Naive B cell (primary cell): ENCODE measurements at regions not wholly inside any gene's neighbourhood (a gene's known extent, or its start where the extent isn't known, plus 50 kb on each side); places are given as distances from the start of the nearest gene placed in this dataset.
A peak's percentile ranks its signal among the peaks of the same experiment; 100 is the strongest.

Experiments used
- ATAC-seq, 2 donors: fragments of 150-1000 bp; cut with Tn5 transposase; 2 replicates each; pipeline ENCODE4 v1.10.0; 2021; ENCODE audit warnings: low read depth in 2 of 2, mild to moderate bottlenecking in 2 of 2, moderate library complexity in 2 of 2
- DNase-seq: peaks from one replicate; pipeline ENCODE4 v3.0.0; 2022
- H3K27ac Mint-ChIP-seq, 6 donors: one replicate each; pipeline ENCODE4 v1.8.0; 2020 to 2022; ENCODE audit warnings: mild to moderate bottlenecking in 6 of 6, mixed read lengths in 6 of 6, moderate library complexity in 5 of 6, inconsistent platforms in 2 of 6
- H3K27me3 Mint-ChIP-seq, 3 donors: one replicate each; pipeline ENCODE4 v1.8.0; 2021 to 2022; ENCODE audit warnings: mixed read lengths in 3 of 3, mild to moderate bottlenecking in 1 of 3
- H3K36me3 Mint-ChIP-seq, 2 donors: one replicate each; pipeline ENCODE4 v1.8.0; 2020 to 2022; ENCODE audit warnings: mixed read lengths in 2 of 2, inconsistent platforms in 1 of 2, mild to moderate bottlenecking in 1 of 2
- H3K4me1 Mint-ChIP-seq, 3 donors: one replicate each; pipeline ENCODE4 v1.8.0; 2020 to 2022; ENCODE audit warnings: mixed read lengths in 3 of 3, inconsistent platforms in 1 of 3, mild to moderate bottlenecking in 1 of 3, moderate library complexity in 1 of 3
- H3K4me3 Mint-ChIP-seq, 8 donors: one replicate each; pipeline ENCODE4 v1.8.0; 2020 to 2022; ENCODE audit warnings: mild to moderate bottlenecking in 8 of 8, mixed read lengths in 8 of 8, moderate library complexity in 8 of 8, inconsistent platforms in 2 of 8
- H3K9me3 Mint-ChIP-seq, 7 donors: one replicate each; pipeline ENCODE4 v1.8.0; 2020 to 2022; ENCODE audit warnings: mixed read lengths in 7 of 7, mild to moderate bottlenecking in 5 of 7, inconsistent platforms in 2 of 7, moderate library complexity in 1 of 7

DNA sequence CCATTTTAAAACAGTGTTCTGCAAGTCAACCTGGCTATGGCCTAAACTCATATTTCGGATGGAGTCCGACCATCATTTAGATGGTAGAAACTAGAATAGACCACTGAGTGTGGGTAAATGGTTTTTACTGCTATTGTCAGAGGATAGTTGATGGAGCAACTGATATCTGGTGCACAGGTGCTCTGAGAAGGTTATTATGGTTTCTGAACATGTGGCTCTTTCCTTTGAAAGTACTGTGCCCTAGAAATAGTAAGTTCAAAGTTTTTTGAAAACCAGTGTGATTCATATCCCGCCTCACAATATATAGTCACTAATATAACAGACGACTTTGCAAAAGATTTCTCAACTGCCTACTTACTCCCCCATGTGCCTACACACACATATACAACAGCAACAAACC is 64.4 kb upstream of the BTG1 start:
- ATAC-seq (no peak), DNase-seq (no peak)
- Mint-ChIP-seq H3K36me3 (peaks cover 5 to 7% of the 10 kb centered on the region in 2 donors), H3K27ac (peak overlapping the region in 3 of 6 donors; percentile 46 to 94 (median 68)), H3K4me1 (peaks cover 23 to 40% (median 24%) of the 10 kb centered on the region in 3 donors), H3K27me3 (no peaks in the 10 kb centered on the region), H3K9me3 (peaks cover 0 to 10% (median 5%) of the 10 kb centered on the region in 7 donors), H3K4me3 (peak overlapping the region in 4 of 8 donors; percentile 66 to 85 (median 80))

DNA sequence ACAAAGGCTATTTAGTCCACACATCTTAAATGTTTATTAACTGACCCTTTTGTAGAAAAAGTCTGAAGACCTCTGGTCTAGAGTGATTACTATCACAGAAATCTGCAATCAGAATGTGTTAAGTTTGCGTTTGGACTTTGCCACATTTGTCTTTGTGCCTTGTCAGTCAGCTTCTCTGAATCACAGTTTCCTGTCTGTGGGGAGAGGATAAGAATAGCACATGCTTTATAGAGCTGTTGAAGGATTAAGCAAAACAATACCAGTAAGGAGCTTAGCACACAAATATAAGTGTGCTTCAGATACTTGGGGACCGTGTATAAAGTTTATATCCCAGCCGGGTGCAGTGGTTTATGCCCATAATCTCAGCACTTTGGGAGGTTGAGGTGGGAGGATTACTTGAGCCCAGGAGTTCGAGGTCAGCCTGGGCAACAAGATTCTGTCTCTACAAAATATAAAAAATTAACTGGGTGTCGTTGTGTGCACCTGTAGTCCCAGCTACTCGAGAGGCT is 63.0 kb upstream of the BTG1 start:
- DNase-seq: peak; percentile 24
- peaks cover 5 to 7% of the 10 kb centered on the region in 2 donors for H3K36me3 Mint-ChIP-seq
- H3K27ac Mint-ChIP-seq: peak overlapping the region; percentile 65 to 93 (median 89)
- peaks cover 0 to 10% (median 5%) of the 10 kb centered on the region in 7 donors for H3K9me3 Mint-ChIP-seq
- H3K4me1 Mint-ChIP-seq: peaks cover 18 to 39% (median 20%) of the 10 kb centered on the region in 3 donors
- H3K27me3 Mint-ChIP-seq: no peaks in the 10 kb centered on the region
- ATAC-seq: peak; percentile 69 to 76
- H3K4me3 Mint-ChIP-seq: peak overlapping the region; percentile 23 to 89 (median 75)

DNA sequence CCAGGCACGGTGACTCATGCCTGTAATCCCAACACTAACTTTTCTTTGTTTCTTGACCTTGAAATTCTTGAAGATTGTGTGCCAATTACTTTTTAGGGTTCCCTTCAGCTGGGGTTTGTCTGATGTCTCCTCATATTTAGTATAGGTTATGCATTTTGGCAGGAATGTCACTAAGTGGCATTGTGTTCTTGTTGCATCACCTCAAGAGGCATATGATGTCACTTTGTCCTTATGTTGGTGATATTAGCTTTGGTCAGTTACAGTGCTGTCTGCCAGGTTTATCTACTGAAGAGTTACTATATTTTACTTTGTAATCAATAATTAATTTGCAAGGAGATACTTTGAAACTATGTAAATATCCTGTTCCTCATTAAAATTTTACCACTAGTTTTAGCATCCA is 61.0 kb upstream of the BTG1 start:
- H3K36me3 Mint-ChIP-seq: peaks cover under 1 to 7% of the 10 kb centered on the region in 2 donors
- peaks cover 0 to 7% (median 2%) of the 10 kb centered on the region in 7 donors for H3K9me3 Mint-ChIP-seq
- DNase-seq (no peak), ATAC-seq (no peak)
- no peak overlapping the region for H3K4me3 Mint-ChIP-seq
- H3K27me3 Mint-ChIP-seq: no peaks in the 10 kb centered on the region
- H3K27ac Mint-ChIP-seq: no peak overlapping the region
- H3K4me1 Mint-ChIP-seq: peaks cover 16 to 34% (median 29%) of the 10 kb centered on the region in 3 donors

DNA sequence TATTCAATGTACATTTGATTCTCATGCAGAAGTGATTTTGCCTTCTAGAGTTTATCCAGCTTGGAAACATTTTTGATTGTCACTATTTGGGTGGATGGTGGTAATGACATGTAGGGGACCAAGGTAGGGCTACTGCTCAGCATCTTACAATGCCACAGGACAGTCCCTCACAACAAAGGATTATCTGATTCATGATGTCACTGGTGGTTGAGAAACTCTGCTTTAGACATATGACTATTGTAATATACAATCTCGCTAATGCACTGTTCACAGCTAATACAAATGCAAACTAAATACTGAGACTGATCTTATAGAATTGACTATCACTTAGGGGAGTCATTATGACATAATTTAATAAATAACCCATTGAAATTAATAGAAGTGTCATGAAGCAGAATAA is 60.4 kb upstream of the BTG1 start:
- Mint-ChIP-seq H3K9me3 (peaks cover 0 to 3% (median 0%) of the 10 kb centered on the region in 7 donors), H3K4me3 (no peak overlapping the region), H3K36me3 (peaks cover 0 to 7% of the 10 kb centered on the region in 2 donors), H3K4me1 (peaks cover 18 to 35% (median 34%) of the 10 kb centered on the region in 3 donors), H3K27ac (peak overlapping the region in 1 of 6 donors; percentile 92), H3K27me3 (no peaks in the 10 kb centered on the region)
- ATAC-seq: no peak
- no peak for DNase-seq

DNA sequence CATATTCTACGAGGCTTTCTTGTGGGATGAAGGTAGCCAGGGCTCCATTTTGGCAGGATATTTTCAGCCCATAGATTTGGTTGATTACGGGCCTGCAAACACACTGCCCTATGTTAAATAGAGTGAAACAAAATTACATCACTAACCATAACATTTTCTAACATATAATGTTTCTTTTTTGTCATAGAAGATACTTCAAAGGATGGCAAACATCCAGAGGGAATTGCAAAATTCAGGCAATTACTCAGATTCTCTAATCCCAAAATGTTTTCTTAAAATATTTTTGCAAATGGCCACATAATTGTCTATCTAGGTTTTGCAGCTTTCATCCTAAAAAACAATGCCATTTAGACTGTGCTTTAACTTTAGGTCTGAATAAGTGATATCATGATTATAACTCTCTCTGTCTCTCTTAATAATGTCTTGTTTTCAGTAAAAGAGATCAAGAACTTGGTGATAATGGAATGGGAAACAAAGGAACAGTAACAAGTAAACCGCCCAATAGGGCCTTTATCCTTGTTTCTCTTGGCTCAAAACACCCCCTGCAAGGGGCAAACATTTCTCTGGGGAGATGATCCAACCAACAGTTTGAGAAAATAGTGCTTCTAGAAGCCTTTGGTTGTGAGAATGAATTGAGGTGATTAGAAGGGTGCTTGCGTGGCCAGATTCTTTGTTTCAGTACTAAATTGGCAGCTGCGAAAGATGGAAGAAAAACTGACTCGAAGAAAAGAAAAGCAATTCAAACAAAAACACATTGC is 54.4 kb upstream of the BTG1 start:
- ATAC-seq (no peak), DNase-seq (no peak)
- peak overlapping the region in 3 of 6 donors; percentile 16 to 41 (median 29) for H3K27ac Mint-ChIP-seq
- H3K4me1 Mint-ChIP-seq: peaks cover 3 to 25% (median 11%) of the 10 kb centered on the region in 3 donors
- no peak overlapping the region for H3K4me3 Mint-ChIP-seq
- no peaks in the 10 kb centered on the region for H3K27me3 Mint-ChIP-seq
- H3K36me3 Mint-ChIP-seq: peaks cover 0 to 5% of the 10 kb centered on the region in 2 donors
- H3K9me3 Mint-ChIP-seq: peaks cover 0 to 12% (median 3%) of the 10 kb centered on the region in 7 donors

DNA sequence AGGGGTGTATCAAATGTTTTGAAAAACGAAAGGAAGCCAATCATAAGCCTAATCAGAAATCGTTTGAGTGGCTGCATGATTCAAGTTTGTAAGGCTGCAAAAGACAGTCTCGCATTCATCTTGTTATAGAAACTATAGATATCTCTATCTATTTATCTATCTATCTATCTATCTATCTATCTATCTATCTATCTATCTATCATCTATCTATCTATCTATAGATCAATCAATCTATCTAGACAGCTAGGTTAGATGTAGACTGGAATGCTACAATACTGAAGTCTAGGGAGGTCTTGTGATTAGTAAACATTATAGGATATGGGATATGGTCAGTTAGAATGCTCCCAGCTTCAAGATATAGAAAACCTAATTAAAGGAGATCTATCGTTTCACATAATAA is 52.2 kb upstream of the BTG1 start:
- H3K9me3 Mint-ChIP-seq: peaks cover 0 to 12% (median 3%) of the 10 kb centered on the region in 7 donors
- ATAC-seq (no peak), DNase-seq (no peak)
- no peak overlapping the region for H3K27ac Mint-ChIP-seq
- peaks cover 6 to 37% (median 25%) of the 10 kb centered on the region in 3 donors for H3K4me1 Mint-ChIP-seq
- H3K36me3 Mint-ChIP-seq: peaks cover 0 to 5% of the 10 kb centered on the region in 2 donors
- H3K27me3 Mint-ChIP-seq: no peaks in the 10 kb centered on the region
- no peak overlapping the region for H3K4me3 Mint-ChIP-seq

DNA sequence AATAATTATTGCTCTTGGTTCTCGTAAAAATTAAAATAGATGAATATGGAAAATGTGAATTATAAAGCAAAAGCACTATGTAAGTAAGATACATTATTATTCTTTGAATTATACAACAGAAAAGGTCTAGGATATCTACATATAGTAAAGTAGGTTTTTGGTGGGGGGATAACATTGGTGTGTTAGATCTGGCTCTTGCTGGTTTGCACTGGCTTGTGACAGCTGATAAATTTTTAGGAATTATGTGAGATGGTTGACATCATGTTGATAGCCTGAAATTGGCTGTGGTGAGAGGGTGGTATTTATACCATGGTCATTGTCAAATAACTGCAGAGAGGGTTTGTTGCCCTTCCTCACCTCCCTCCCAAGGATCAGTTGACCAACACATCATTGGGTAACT is 50.7 kb upstream of the BTG1 start:
- Mint-ChIP-seq H3K27ac (peak overlapping the region in 1 of 6 donors; percentile 62), H3K27me3 (no peaks in the 10 kb centered on the region), H3K36me3 (peaks cover 0 to 5% of the 10 kb centered on the region in 2 donors), H3K4me3 (no peak overlapping the region), H3K4me1 (peaks cover 13 to 32% (median 31%) of the 10 kb centered on the region in 3 donors), H3K9me3 (peaks cover 0 to 12% (median 3%) of the 10 kb centered on the region in 7 donors)
- DNase-seq (no peak), ATAC-seq (no peak)
